ENCODE measurements at regions not wholly inside any gene's neighbourhood (a gene's known extent, or its start where the extent isn't known, plus 50 kb on each side); places are given as distances from the start of the nearest gene placed in this dataset.

- H3K9me3 Mint-ChIP-seq (ENCODE audit: unreplicated experiment): no peaks in the 10 kb centered on the region
Observed at GRCh38 chr1:195130598-195130997, 1477.6 kb downstream of the KCNT2 start.

GRCh38 chr1:195122497-195122896 lies 1485.7 kb downstream of the KCNT2 start:
- H3K4me3 Mint-ChIP-seq (ENCODE audit: unreplicated experiment): no peak overlapping the region
- Histone ChIP-seq H3K9me3 (no peaks in the 10 kb centered on the region), H3K36me3 (ENCODE audit: control insufficient read depth, insufficient read depth, low read length) (no peaks in the 10 kb centered on the region), H3K4me1 (no peaks in the 10 kb centered on the region), H3K4me3 (ENCODE audit: low read depth, low read length) (no peak overlapping the region), H3K27me3 (replicated peaks; ENCODE audit: control insufficient read depth, insufficient read depth, low read length) (no peaks in the 10 kb centered on the region)
- H3K27ac Mint-ChIP-seq (ENCODE audit: unreplicated experiment): no peak overlapping the region
- H3K4me1 Mint-ChIP-seq (ENCODE audit: low read depth, unreplicated experiment): no peaks in the 10 kb centered on the region
- ChIA-PET CTCF (no interaction called here), POLR2A (no interaction called here)
- intact Hi-C loops (cut with micrococcal nuclease; ENCODE audit: unreplicated experiment): no loop called here
- H3K9me3 Mint-ChIP-seq (ENCODE audit: unreplicated experiment): no peaks in the 10 kb centered on the region
- H3K36me3 Mint-ChIP-seq (ENCODE audit: insufficient read depth, unreplicated experiment): no peaks in the 10 kb centered on the region
- DNase-seq: no peak
- no peaks in the 10 kb centered on the region for H3K27me3 Mint-ChIP-seq (ENCODE audit: insufficient read depth, unreplicated experiment)
- BruUV-seq (replicated peaks): no TSS peak
- TF ChIP-seq CTCF (IDR thresholded peaks at IDR 0.05; ENCODE audit: insufficient read depth in 1 of 2, low read depth in 1 of 2, low read length in 1 of 2, severe bottlenecking in 1 of 2, unreplicated experiment in 1 of 2): no peak

More at GRCh38 chr1:195130598-195130997, 1477.6 kb downstream of the KCNT2 start:
- Histone ChIP-seq H3K9me3 (no peaks in the 10 kb centered on the region), H3K4me3 (ENCODE audit: low read depth, low read length) (no peak overlapping the region), H3K27me3 (replicated peaks; ENCODE audit: control insufficient read depth, insufficient read depth, low read length) (no peaks in the 10 kb centered on the region), H3K36me3 (ENCODE audit: control insufficient read depth, insufficient read depth, low read length) (no peaks in the 10 kb centered on the region), H3K4me1 (no peaks in the 10 kb centered on the region)
- intact Hi-C loops (cut with micrococcal nuclease; ENCODE audit: unreplicated experiment): no loop called here
- no peak for TF ChIP-seq CTCF (IDR thresholded peaks at IDR 0.05; ENCODE audit: insufficient read depth in 1 of 2, low read depth in 1 of 2, low read length in 1 of 2, severe bottlenecking in 1 of 2, unreplicated experiment in 1 of 2)
- CTCF ChIA-PET: no interaction called here
- Mint-ChIP-seq H3K27me3 (ENCODE audit: insufficient read depth, unreplicated experiment) (no peaks in the 10 kb centered on the region), H3K4me1 (ENCODE audit: low read depth, unreplicated experiment) (no peaks in the 10 kb centered on the region), H3K27ac (ENCODE audit: unreplicated experiment) (no peak overlapping the region), H3K4me3 (ENCODE audit: unreplicated experiment) (no peak overlapping the region), H3K36me3 (ENCODE audit: insufficient read depth, unreplicated experiment) (no peaks in the 10 kb centered on the region)
- POLR2A ChIA-PET: no interaction called here
- no peak for DNase-seq
- BruUV-seq (replicated peaks): no TSS peak

GRCh38 chr1:195113471-195113870 lies 1494.8 kb downstream of the KCNT2 start:
- peaks cover 4% of the 10 kb centered on the region for H3K9me3 Mint-ChIP-seq (ENCODE audit: unreplicated experiment)
- intact Hi-C loops (cut with micrococcal nuclease; ENCODE audit: unreplicated experiment): no loop called here
- no peaks in the 10 kb centered on the region for H3K27me3 Mint-ChIP-seq (ENCODE audit: insufficient read depth, unreplicated experiment)
- H3K36me3 Mint-ChIP-seq (ENCODE audit: insufficient read depth, unreplicated experiment): no peaks in the 10 kb centered on the region
- POLR2A ChIA-PET: no interaction called here
- DNase-seq: no peak
- no peak overlapping the region for H3K4me3 Mint-ChIP-seq (ENCODE audit: unreplicated experiment)
- H3K4me1 Mint-ChIP-seq (ENCODE audit: low read depth, unreplicated experiment): no peaks in the 10 kb centered on the region
- H3K27ac Mint-ChIP-seq (ENCODE audit: unreplicated experiment): no peak overlapping the region
- no peak for TF ChIP-seq CTCF (IDR thresholded peaks at IDR 0.05; ENCODE audit: insufficient read depth in 1 of 2, low read depth in 1 of 2, low read length in 1 of 2, severe bottlenecking in 1 of 2, unreplicated experiment in 1 of 2)
- Histone ChIP-seq H3K36me3 (ENCODE audit: control insufficient read depth, insufficient read depth, low read length) (no peaks in the 10 kb centered on the region), H3K4me3 (ENCODE audit: low read depth, low read length) (no peak overlapping the region), H3K4me1 (no peaks in the 10 kb centered on the region), H3K9me3 (no peaks in the 10 kb centered on the region), H3K27me3 (replicated peaks; ENCODE audit: control insufficient read depth, insufficient read depth, low read length) (no peaks in the 10 kb centered on the region)
- no TSS peak for BruUV-seq (replicated peaks)
- CTCF ChIA-PET: no interaction called here
